OCI-LY7 (cell line): ENCODE measurements at regions not wholly inside any gene's neighbourhood (a gene's known extent, or its start where the extent isn't known, plus 50 kb on each side); places are given as distances from the start of the nearest gene placed in this dataset.

Experiments
- EZH2phosphoT487 ChIP-seq: fragments of 200-600 bp; sonication (generic); IDR thresholded peaks from 2 replicates; pipeline ENCODE4 v1.6.1; 2018; ENCODE audit warnings: low read depth, borderline replicate concordance, mild to moderate bottlenecking, mixed run types, antibody characterized with exemption, low read length, moderate library complexity, mixed read lengths
- TF ChIP-seq, protein P1 (sequence below): fragments of 200-600 bp; sonication (generic); conservative IDR thresholded peaks from 2 replicates; pipeline ENCODE4 v1.5.1; 2014; ENCODE audit warnings: mild to moderate bottlenecking, antibody characterized with exemption, low read length, moderate library complexity, mixed read lengths

DNA sequence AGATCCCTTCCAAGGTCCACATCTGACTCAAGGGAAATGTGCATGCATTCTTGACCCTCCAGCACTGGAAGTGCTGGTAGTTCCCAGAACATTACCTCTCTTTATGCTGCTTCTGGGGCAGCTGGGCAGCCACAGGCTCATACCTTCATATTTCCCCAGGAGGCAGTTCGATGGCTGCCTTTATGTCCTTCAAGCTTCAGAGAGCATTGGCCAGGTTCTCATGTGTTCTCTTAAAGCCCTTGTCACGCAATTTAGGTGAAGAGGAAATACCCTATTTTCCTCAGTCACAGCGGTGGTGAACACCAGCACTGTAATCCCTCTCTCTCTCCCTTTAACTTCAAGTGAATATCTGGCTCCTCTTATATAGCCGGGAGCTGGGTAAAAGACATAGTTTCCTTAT is 134.3 kb downstream of the MID1IP1 start:
- TF ChIP-seq, protein P1, sequence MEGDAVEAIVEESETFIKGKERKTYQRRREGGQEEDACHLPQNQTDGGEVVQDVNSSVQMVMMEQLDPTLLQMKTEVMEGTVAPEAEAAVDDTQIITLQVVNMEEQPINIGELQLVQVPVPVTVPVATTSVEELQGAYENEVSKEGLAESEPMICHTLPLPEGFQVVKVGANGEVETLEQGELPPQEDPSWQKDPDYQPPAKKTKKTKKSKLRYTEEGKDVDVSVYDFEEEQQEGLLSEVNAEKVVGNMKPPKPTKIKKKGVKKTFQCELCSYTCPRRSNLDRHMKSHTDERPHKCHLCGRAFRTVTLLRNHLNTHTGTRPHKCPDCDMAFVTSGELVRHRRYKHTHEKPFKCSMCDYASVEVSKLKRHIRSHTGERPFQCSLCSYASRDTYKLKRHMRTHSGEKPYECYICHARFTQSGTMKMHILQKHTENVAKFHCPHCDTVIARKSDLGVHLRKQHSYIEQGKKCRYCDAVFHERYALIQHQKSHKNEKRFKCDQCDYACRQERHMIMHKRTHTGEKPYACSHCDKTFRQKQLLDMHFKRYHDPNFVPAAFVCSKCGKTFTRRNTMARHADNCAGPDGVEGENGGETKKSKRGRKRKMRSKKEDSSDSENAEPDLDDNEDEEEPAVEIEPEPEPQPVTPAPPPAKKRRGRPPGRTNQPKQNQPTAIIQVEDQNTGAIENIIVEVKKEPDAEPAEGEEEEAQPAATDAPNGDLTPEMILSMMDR: no peak
- TF ChIP-seq EZH2phosphoT487: no peak
